ENCODE measurements at regions not wholly inside any gene's neighbourhood (a gene's known extent, or its start where the extent isn't known, plus 50 kb on each side); places are given as distances from the start of the nearest gene placed in this dataset.
A peak's percentile ranks its signal among the peaks of the same experiment; 100 is the strongest.

GRCh38 chr22:46084943-46085827, 65.1 kb upstream of the PPARA start:
- no peak overlapping the region for H3K4me3 ChIP-seq (ENCODE audit: low read depth, low read length)
- no peak for TF ChIP-seq CTCF (IDR thresholded peaks at IDR 0.05; ENCODE audit: low read depth, low read length)

GRCh38 chr22:46085828-46086576, 64.3 kb upstream of the PPARA start:
- no peak overlapping the region for H3K4me3 ChIP-seq (ENCODE audit: low read depth, low read length)
- TF ChIP-seq CTCF (IDR thresholded peaks at IDR 0.05; ENCODE audit: low read depth, low read length): no peak

- H3K4me3 ChIP-seq (ENCODE audit: low read depth, low read length): no peak overlapping the region
- no peak for TF ChIP-seq CTCF (IDR thresholded peaks at IDR 0.05; ENCODE audit: low read depth, low read length)
Observed at GRCh38 chr22:46086577-46087335, 63.6 kb upstream of the PPARA start.

GRCh38 chr22:46087336-46087690, 63.0 kb upstream of the PPARA start:
- peak overlapping the region; percentile 9; the same call in 1 of the 2 replicates for H3K4me3 ChIP-seq (ENCODE audit: low read depth, low read length)
- TF ChIP-seq CTCF (IDR thresholded peaks at IDR 0.05; ENCODE audit: low read depth, low read length): no peak

GRCh38 chr22:46087816-46088277, 62.5 kb upstream of the PPARA start:
- no peak for TF ChIP-seq CTCF (IDR thresholded peaks at IDR 0.05; ENCODE audit: low read depth, low read length)
- peak overlapping the region; percentile 9; the same call in 1 of the 2 replicates for H3K4me3 ChIP-seq (ENCODE audit: low read depth, low read length)

- H3K4me3 ChIP-seq (ENCODE audit: low read depth, low read length): no peak overlapping the region
- no peak for TF ChIP-seq CTCF (IDR thresholded peaks at IDR 0.05; ENCODE audit: low read depth, low read length)
Observed at GRCh38 chr22:46088541-46089311, 61.6 kb upstream of the PPARA start.
